ENCODE measurements at regions not wholly inside any gene's neighbourhood (a gene's known extent, or its start where the extent isn't known, plus 50 kb on each side); places are given as distances from the start of the nearest gene placed in this dataset.

DNA sequence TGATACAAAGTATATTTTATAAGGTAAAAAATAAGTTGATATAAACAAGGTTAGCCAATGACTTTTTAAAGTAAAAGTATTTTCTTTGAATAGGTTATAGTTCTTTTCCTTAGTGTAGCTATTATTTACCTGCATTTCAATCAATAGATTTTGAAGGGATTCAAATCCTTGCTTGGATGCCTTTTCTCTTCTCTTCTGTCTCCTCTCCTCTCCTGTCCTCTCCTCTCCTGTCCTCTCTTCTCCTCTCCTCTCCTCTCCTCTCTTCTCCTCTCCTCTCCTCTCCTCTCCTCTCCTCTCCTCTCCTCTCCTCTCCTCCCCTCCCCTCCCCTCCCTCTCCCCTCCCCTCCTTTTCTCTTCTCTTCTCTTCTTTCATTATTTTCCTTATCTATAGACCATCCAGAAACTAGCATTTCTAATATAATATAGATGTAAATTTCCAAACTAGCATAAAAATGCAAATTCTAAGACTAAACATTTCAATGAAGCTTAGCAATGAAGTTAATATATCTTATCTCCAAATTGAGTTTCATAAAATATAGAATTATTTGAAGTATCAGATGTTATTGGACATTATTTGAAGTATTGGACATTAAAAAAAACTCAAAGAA is 60.5 kb upstream of the PRKCQ start:
- no peak for DNase-seq
- in situ Hi-C loops (cut with MboI): no loop called here
- H4K20me1 ChIP-seq (ENCODE audit: insufficient read depth): no peaks in the 10 kb centered on the region

DNA sequence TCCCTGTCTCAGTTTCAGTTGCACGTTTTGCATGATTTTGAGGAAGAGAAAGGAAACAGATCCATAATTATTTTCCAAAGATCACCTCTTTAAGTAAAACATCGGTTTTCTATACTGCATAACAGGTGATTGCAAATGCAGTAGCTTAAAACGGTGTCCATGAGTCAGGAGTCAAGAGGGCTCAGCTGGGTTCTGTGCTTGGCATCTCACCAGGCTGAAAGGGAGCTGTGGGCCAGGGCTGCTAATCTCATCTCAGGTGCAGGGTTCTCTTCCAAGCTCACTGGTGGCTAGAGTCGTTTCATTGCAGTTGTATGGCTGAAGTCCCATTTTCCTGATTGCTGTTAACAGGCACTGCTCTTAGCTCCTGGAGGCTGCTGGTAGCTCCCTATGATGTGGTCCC is 57.0 kb upstream of the PRKCQ start:
- Histone ChIP-seq H4K20me1 (ENCODE audit: insufficient read depth) (no peaks in the 10 kb centered on the region), H3K9me2 (ENCODE audit: insufficient read depth) (no peaks in the 10 kb centered on the region), H3F3A (ENCODE audit: insufficient read depth) (no peaks in the 10 kb centered on the region), H3K4me1 (ENCODE audit: insufficient read depth) (no peaks in the 10 kb centered on the region), H3K79me2 (ENCODE audit: insufficient read depth) (no peaks in the 10 kb centered on the region), H3K4me3 (no peak overlapping the region), H3K27me3 (replicated peaks; ENCODE audit: insufficient read depth) (peaks cover 32% of the 10 kb centered on the region), H3K27ac (no peak overlapping the region), H3K36me3 (ENCODE audit: low read depth) (no peaks in the 10 kb centered on the region), H2AFZ (no peak overlapping the region), H3K4me2 (ENCODE audit: unreplicated experiment) (no peak overlapping the region), H3K9ac (no peak overlapping the region), H3K9me3 (ENCODE audit: low read depth) (no peaks in the 10 kb centered on the region)
- TF ChIP-seq EZH2 (IDR thresholded peaks at IDR 0.05; ENCODE audit: insufficient read depth, poor library complexity, severe bottlenecking) (no peak), EZH2phosphoT487 (IDR thresholded peaks at IDR 0.05; ENCODE audit: insufficient read depth, low read depth) (no peak)
- no peak for DNase-seq
- WGBS, 2 experiments (ENCODE audit: low coverage in 1 of 2, low lambda C conversion rate in 2 of 2, missing lambda C conversion rate in 2 of 2): 12 to 16% methylated on average over 4 of the region's 4 CpGs
- in situ Hi-C loops (cut with MboI): no loop called here

More for the DNA sequence above, 60.5 kb upstream of the PRKCQ start:
- H3K4me1 ChIP-seq (ENCODE audit: insufficient read depth): no peaks in the 10 kb centered on the region
- H2AFZ ChIP-seq: no peak overlapping the region
- H3K9me3 ChIP-seq (ENCODE audit: low read depth): no peaks in the 10 kb centered on the region
- H3K79me2 ChIP-seq (ENCODE audit: insufficient read depth): no peaks in the 10 kb centered on the region
- H3K4me2 ChIP-seq (ENCODE audit: unreplicated experiment): no peak overlapping the region
- peaks cover 32% of the 10 kb centered on the region for H3K27me3 ChIP-seq (replicated peaks; ENCODE audit: insufficient read depth)
- H3K27ac ChIP-seq: no peak overlapping the region
- H3K4me3 ChIP-seq: no peak overlapping the region
- no peaks in the 10 kb centered on the region for H3K36me3 ChIP-seq (ENCODE audit: low read depth)
- TF ChIP-seq EZH2phosphoT487 (IDR thresholded peaks at IDR 0.05; ENCODE audit: insufficient read depth, low read depth) (no peak), EZH2 (IDR thresholded peaks at IDR 0.05; ENCODE audit: insufficient read depth, poor library complexity, severe bottlenecking) (no peak)
- no peaks in the 10 kb centered on the region for H3K9me2 ChIP-seq (ENCODE audit: insufficient read depth)
- H3K9ac ChIP-seq: no peak overlapping the region
- H3F3A ChIP-seq (ENCODE audit: insufficient read depth): no peaks in the 10 kb centered on the region

DNA sequence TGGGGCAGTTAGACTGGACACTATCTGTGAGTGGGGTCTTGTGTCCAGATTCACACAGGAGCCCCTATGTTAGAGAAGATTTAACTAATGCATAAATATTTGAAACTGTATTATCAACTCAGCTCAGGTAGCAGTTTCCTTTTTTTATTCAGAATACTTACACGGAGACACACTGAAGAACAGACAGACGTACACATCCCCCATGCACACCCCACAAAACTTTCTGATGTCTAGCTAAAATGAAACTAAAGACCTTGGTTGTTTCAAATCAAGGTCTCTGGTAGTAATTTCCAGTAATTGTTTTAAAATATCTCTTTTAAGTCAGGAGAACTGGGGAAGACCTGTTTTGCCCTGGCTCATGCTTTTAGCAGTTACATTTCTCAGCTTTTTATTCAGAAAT is 55.7 kb upstream of the PRKCQ start:
- Histone ChIP-seq H2AFZ (no peak overlapping the region), H3K9ac (no peak overlapping the region), H3K9me2 (ENCODE audit: insufficient read depth) (no peaks in the 10 kb centered on the region), H3F3A (ENCODE audit: insufficient read depth) (no peaks in the 10 kb centered on the region), H4K20me1 (ENCODE audit: insufficient read depth) (no peaks in the 10 kb centered on the region), H3K9me3 (ENCODE audit: low read depth) (no peaks in the 10 kb centered on the region), H3K4me3 (no peak overlapping the region), H3K27me3 (replicated peaks; ENCODE audit: insufficient read depth) (peaks cover 32% of the 10 kb centered on the region), H3K36me3 (ENCODE audit: low read depth) (no peaks in the 10 kb centered on the region), H3K4me2 (ENCODE audit: unreplicated experiment) (no peak overlapping the region), H3K27ac (no peak overlapping the region), H3K79me2 (ENCODE audit: insufficient read depth) (no peaks in the 10 kb centered on the region), H3K4me1 (ENCODE audit: insufficient read depth) (no peaks in the 10 kb centered on the region)
- in situ Hi-C loops (cut with MboI): no loop called here
- no peak for DNase-seq
- TF ChIP-seq EZH2phosphoT487 (IDR thresholded peaks at IDR 0.05; ENCODE audit: insufficient read depth, low read depth): no peak
- TF ChIP-seq EZH2 (IDR thresholded peaks at IDR 0.05; ENCODE audit: insufficient read depth, poor library complexity, severe bottlenecking): no peak
- 17 to 18% methylated on average over 2 of the region's 2 CpGs for WGBS, 2 experiments (ENCODE audit: low coverage in 1 of 2, low lambda C conversion rate in 2 of 2, missing lambda C conversion rate in 2 of 2)
